COR-L47 (cell line): ENCODE measurements at regions not wholly inside any gene's neighbourhood (a gene's known extent, or its start where the extent isn't known, plus 50 kb on each side); places are given as distances from the start of the nearest gene placed in this dataset.
"Not testable (repeated sequence)": the region's sequence is repeated elsewhere in the genome, so short reads cannot be mapped to it uniquely, and the experiment has no call there.

ENCODE experiments used
- DNase-seq: peaks from one replicate; lab custom pipeline; 2025; lab: John Stamatoyannopoulos, UW

DNA sequence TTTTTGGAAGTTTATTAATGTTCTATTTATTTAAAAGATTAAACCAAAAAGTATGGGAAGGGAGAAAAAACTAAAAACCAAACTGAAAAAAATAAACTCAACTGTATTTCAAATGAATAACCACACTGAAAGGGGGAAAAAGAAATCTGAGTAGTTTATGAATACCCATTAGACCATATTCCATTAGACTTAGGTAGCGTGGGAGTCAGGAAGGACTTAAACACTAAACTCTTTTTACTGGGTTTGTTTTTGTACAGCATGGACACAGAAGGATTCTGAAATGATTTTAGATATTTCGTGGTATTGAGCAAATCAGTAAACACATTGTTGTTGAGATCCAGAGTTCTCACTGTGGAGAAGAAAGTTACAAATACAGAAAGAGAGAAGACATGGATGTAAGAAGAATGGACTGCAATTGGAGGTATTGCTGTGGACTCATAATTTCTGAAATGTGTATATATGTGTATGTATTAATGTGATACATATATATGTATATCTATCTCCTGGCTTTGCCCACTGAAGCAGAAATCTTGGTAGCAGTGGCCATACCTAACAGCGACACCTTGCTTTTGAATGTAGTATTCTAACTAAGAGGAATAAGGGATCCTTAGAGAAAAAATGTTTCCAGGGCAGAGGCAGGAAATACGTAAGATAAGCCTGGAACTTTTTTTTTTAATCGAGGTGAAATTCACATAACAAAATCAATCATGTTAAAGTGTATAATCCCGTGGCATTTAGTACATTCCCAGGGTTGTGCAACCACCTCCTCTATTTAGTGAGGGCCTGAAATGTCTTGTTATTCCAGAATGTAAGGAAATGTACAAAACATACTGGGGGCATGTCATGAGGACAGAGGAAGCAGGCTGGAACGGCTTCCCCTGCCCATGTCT, 228.8 kb downstream of the SMARCA2 start:
- no peak for DNase-seq

GRCh38 chr9:2247340-2247739, 232.2 kb downstream of the SMARCA2 start:
- DNase-seq = no peak

DNA sequence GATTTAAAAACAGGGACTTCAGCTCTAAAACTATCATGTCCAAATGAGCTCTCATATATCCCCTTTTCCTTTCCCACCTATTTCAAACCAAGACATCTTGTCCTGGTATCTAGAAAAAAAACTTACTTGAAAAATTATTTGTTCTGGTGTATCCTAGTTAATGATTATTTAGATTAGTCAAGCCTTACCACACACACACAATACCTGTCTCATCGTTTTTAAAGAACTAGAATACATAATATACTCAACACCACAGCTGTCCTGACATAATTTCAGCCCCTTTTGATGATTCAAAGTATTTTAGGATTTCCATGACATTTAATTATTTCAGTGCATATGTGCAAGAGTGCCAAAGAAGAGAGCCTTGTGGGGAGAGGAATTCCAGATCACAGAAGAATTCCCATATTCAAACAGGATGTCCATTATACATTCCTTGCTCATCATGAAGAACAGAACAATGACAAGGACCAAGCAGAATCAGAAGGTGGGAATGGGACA, 233.7 kb downstream of the SMARCA2 start:
- DNase-seq = no peak

GRCh38 chr9:2253636-2254580, 238.8 kb downstream of the SMARCA2 start:
- no peak for DNase-seq

GRCh38 chr9:2255128-2255527, 240.0 kb downstream of the SMARCA2 start:
- no peak for DNase-seq

GRCh38 chr9:2257248-2257929, 242.2 kb downstream of the SMARCA2 start:
- peak; percentile 73 for DNase-seq

- DNase-seq = peak; percentile 49
Measured at GRCh38 chr9:2260417-2261306, 245.5 kb downstream of the SMARCA2 start.

GRCh38 chr9:2261421-2262103, 246.4 kb downstream of the SMARCA2 start:
- no peak for DNase-seq

GRCh38 chr9:2262386-2263071, 247.4 kb downstream of the SMARCA2 start:
- no peak for DNase-seq

DNA sequence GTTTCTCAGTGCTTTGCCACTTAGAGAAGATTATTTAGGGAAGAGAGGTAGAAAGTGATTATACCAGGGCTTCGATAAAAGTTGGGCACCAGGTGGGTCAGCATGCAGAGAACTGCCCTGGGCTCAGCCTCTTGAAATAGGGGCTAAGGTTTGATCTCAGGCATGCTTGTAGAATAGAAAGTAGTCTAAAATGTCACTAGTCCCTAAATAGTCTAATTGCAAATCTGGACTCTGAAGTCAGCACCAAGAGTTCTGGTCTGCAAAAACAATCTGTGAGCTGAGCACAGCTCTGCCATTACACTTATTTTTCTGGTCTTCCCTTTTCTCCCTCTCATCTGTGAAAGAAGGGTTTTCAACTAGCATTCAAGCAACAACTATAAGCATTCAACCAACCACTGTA, 248.0 kb downstream of the SMARCA2 start:
- DNase-seq = no peak

GRCh38 chr9:2263665-2264064, 248.5 kb downstream of the SMARCA2 start:
- no peak for DNase-seq

DNA sequence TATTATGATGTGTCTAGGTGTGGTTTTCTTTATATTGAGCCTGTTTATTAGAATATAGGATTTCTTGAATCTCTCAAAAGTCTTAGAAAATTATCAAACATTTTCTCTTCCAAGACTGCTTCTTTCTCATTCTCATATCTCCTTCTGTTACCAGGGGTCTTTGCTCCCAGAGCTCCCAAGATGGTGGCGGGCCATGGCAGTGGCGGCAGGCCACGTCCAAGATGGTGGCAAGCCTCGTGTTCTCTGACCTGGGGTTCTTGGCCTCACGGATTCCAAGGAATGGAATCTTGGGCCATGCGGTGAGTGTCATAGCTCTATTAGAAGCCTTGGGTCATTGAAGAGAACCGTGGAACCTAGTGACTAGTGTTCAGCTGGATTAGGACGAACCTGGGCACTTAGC, 248.9 kb downstream of the SMARCA2 start:
- DNase-seq = no peak

DNA sequence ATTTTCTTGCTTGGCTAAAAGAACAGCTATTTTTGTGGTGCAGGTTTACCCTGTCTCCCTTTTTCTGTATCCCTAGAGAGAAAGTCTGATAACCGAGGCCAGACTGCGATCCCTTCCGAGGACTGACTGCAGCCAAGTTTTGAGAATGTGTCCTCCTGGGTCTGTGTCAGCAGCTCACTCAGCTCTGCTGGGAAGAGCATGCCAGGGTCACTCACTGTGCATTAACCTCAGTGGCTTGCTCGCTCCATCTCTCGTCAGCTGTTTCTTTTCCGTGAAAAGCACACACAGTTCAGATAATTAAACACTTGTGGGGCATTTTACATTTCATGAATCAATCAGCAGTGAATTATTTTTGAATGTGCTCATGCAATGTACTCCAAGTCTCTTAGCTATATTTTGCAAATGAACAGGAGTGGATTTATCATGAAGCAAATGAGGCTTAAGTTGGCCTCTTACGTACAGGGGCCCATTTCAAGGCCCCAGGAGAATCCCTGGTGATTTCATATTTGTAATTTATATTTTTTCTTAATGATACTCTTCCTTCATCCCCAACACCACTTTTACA, 252.1 kb downstream of the SMARCA2 start:
- no peak for DNase-seq

- no peak for DNase-seq
Measured at GRCh38 chr9:2269778-2270177, 254.6 kb downstream of the SMARCA2 start.

DNA sequence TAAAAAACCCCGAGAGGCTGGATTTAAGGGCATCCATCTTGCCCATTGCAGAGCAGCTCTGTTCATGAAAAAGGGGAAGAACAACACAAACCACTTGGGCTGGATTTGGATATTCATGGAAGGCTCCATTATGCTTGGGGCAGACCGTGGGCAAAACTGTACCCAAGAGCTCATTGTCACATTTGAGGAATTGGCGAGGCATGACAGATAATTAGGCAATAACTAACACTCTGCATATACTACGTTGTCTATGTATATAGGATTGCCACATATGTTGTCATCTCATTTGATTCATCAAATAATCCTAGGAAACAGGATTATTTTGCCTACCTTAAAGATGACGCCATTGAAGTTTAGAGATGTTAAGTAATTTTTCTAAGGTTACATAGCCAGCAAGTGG, 255.4 kb downstream of the SMARCA2 start:
- DNase-seq = no peak

GRCh38 chr9:2271426-2271825, 256.3 kb downstream of the SMARCA2 start:
- DNase-seq = no peak

DNA sequence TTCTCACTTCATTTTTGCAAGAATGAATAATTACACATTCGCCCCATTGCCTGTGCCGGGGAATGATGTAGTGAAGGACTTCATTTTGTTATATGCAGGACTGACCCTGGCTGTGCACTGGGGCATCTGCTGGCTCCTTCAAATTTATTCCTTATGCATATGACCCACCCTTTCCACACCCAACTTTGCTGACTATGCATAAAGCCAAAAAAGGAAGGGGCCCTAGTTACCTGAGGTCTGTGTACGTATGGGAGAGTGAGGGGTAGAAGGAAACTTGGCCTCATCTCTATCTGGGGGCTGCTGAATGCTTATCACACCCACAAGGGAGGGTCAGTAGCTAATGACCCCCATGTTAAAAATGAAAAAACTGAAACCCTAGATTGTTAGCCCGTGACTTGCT, 259.6 kb downstream of the SMARCA2 start:
- no peak for DNase-seq

- no peak for DNase-seq
Measured at GRCh38 chr9:2276296-2276695, 261.1 kb downstream of the SMARCA2 start.

DNA sequence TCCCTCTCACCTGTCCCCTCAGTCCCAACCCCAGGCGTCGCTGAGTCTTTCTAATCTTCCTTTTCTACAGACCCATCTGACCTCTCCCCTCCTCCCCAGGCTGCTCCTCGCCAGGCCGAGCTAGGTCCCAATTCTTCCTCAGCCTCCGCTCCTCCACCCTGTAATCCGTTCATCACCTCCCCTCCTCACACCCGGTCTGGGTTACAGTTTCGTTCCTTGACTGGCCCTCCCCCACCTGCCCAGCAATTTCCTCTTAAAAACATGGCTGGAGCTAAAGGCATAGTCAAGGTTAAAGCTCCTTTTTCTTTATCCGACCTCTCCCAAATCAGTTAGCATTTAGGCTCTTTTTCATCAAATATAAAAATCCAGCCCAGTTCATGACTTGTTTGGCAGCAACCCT, 262.0 kb downstream of the SMARCA2 start:
- not testable (repeated sequence) for DNase-seq
